ENCODE measurements at regions not wholly inside any gene's neighbourhood (a gene's known extent, or its start where the extent isn't known, plus 50 kb on each side); places are given as distances from the start of the nearest gene placed in this dataset.
A peak's percentile ranks its signal among the peaks of the same experiment; 100 is the strongest.

- Histone ChIP-seq H4K20me1 (replicated peaks in 1 of 2; ENCODE audit: control insufficient read depth in 1 of 2, insufficient read depth in 2 of 2, low read length in 2 of 2) (no peaks in the 10 kb centered on the region), H3K4ac (replicated peaks; ENCODE audit: insufficient read length, low read depth, low read length) (no peak overlapping the region), H2BK15ac (ENCODE audit: low read length) (no peak overlapping the region), H2BK5ac (ENCODE audit: low read depth, low read length) (no peak overlapping the region), H2AFZ (ENCODE audit: low read length) (no peak overlapping the region; the same call in 1 of the 2 replicates), H2BK20ac (ENCODE audit: low read length) (no peak overlapping the region), H4K91ac (replicated peaks; ENCODE audit: insufficient read length, low read length) (peak overlapping the region; percentile 30), H3K23ac (ENCODE audit: insufficient read length) (no peak overlapping the region), H3K79me1 (ENCODE audit: low read depth, low read length) (no peaks in the 10 kb centered on the region), H3K9ac (replicated peaks in 1 of 4; ENCODE audit: extremely low read depth in 1 of 4, low read depth in 3 of 4, low read length in 3 of 4) (no peak overlapping the region), H3K4me2 (ENCODE audit: insufficient read depth in 1 of 2, low read depth in 2 of 2, low read length in 2 of 2) (no peak overlapping the region), H3K23me2 (ENCODE audit: low read depth, low read length) (no peaks in the 10 kb centered on the region), H3K4me1 (replicated peaks in 1 of 4; ENCODE audit: control insufficient read depth in 3 of 4, insufficient read depth in 4 of 4, low read length in 3 of 4) (peaks cover 0 to 19% (median 9%) of the 10 kb centered on the region in 4 experiments; a peak in 4 of 7 replicates), H3K36me3 (ENCODE audit: control insufficient read depth in 2 of 4, insufficient read depth in 4 of 4, low read length in 3 of 4) (no peaks in the 10 kb centered on the region), H3K27me3 (replicated peaks in 1 of 4; ENCODE audit: control insufficient read depth in 3 of 4, extremely low read depth in 1 of 4, insufficient read depth in 3 of 4, low read length in 3 of 4) (no peaks in the 10 kb centered on the region; a peak in 1 of 7 replicates), H2BK120ac (replicated peaks; ENCODE audit: low read depth, low read length) (no peak overlapping the region), H2AK5ac (ENCODE audit: low read depth, low read length) (no peak overlapping the region), H3K9me3 (ENCODE audit: insufficient read depth in 2 of 2, low read depth in 1 of 2, low read length in 1 of 2) (no peaks in the 10 kb centered on the region), H4K8ac (ENCODE audit: extremely low read depth, insufficient read depth, low read length) (no peak overlapping the region), H3K18ac (ENCODE audit: extremely low read depth, low read length) (no peak overlapping the region), H4K5ac (ENCODE audit: insufficient read length, low read depth, low read length) (no peak overlapping the region), H2BK12ac (ENCODE audit: low read depth, low read length) (no peak overlapping the region), H3K14ac (ENCODE audit: insufficient read length) (no peak overlapping the region), H3K4me3 (ENCODE audit: extremely low read depth in 1 of 4, insufficient read depth in 2 of 4, low read depth in 3 of 4, low read length in 4 of 4) (no peak overlapping the region), H3K56ac (replicated peaks; ENCODE audit: insufficient read length, low read depth, low read length) (no peak overlapping the region), H3K27ac (ENCODE audit: low read depth, low read length) (no peak overlapping the region), H3K79me2 (ENCODE audit: control insufficient read depth in 1 of 2, insufficient read depth in 2 of 2, low read length in 2 of 2) (no peaks in the 10 kb centered on the region)
- CTCF ChIA-PET (ENCODE audit: partially characterized antibody) = no interaction called here
- WGBS, 2 experiments (ENCODE audit: extremely low coverage in 1 of 2, insufficient coverage in 1 of 2, insufficient read length in 1 of 2, insufficient replicate concordance in 2 of 2, low coverage in 1 of 2, low lambda C conversion rate in 2 of 2, missing lambda C conversion rate in 1 of 2) = 81% methylated on average over 3 of the region's 3 CpGs; no CpG with 5 or more reads in 1 of the 2 experiments
- no peak for DNase-seq (ENCODE audit: low read depth in 1 of 2, low spot score in 2 of 2)
- no peak for FAIRE-seq
- POLR2A ChIA-PET (ENCODE audit: partially characterized antibody) = no interaction called here
- TF ChIP-seq SIN3A (conservative IDR thresholded peaks at IDR 0.05 in 1 of 2, IDR thresholded peaks at IDR 0.05 in 1 of 2; ENCODE audit: low read depth in 1 of 2, low read length in 2 of 2) = no peak
- no peak for TF ChIP-seq SIRT6 (IDR thresholded peaks at IDR 0.05; ENCODE audit: low read length)
- TF ChIP-seq USF2 (IDR thresholded peaks at IDR 0.05; ENCODE audit: low read length) = no peak
- no peak for TF ChIP-seq NANOG (IDR thresholded peaks at IDR 0.05; ENCODE audit: insufficient read depth, low read depth, low read length, poor library complexity, severe bottlenecking)
- TF ChIP-seq CREB1 (IDR thresholded peaks at IDR 0.05) = no peak
- no peak for TF ChIP-seq TBP (IDR thresholded peaks at IDR 0.05; ENCODE audit: low read depth, low read length)
- no peak for TF ChIP-seq CBX5 (IDR thresholded peaks at IDR 0.05; ENCODE audit: low read depth, low read length)
- no peak for TF ChIP-seq SRF (IDR thresholded peaks at IDR 0.05; ENCODE audit: low read depth, low read length)
- TF ChIP-seq TAF1 (IDR thresholded peaks at IDR 0.05; ENCODE audit: low read depth, low read length) = no peak
- no peak for TF ChIP-seq RBBP5 (IDR thresholded peaks at IDR 0.05; ENCODE audit: borderline replicate concordance, low read depth, low read length)
- no peak for TF ChIP-seq SP1 (IDR thresholded peaks at IDR 0.05; ENCODE audit: low read depth, low read length)
- no peak for TF ChIP-seq BCL11A (IDR thresholded peaks at IDR 0.05; ENCODE audit: low read depth in 2 of 2, low read length in 2 of 2)
- TF ChIP-seq POLR2AphosphoS5 (IDR thresholded peaks at IDR 0.05; ENCODE audit: low read depth, low read length) = no peak
- TF ChIP-seq KDM4A (IDR thresholded peaks at IDR 0.05; ENCODE audit: low read depth, low read length, severe bottlenecking) = no peak
- TF ChIP-seq POLR2A (IDR thresholded peaks at IDR 0.05; ENCODE audit: control extremely low read depth in 1 of 2, low read depth in 2 of 2, low read length in 2 of 2) = no peak
- TF ChIP-seq CHD2 (IDR thresholded peaks at IDR 0.05; ENCODE audit: low read length) = no peak
These were observed 460.0 kb upstream of the NRP1 start for GRCh38 chr10:33794460-33794859.

Data from H1 (cell line).